NCI-H128 (cell line): ENCODE measurements at regions not wholly inside any gene's neighbourhood (a gene's known extent, or its start where the extent isn't known, plus 50 kb on each side); places are given as distances from the start of the nearest gene placed in this dataset.

Experiments
- DNase-seq: peaks from one replicate; lab custom pipeline; 2025; ENCODE audit not compliant: unreplicated experiment; lab: John Stamatoyannopoulos, UW

DNA sequence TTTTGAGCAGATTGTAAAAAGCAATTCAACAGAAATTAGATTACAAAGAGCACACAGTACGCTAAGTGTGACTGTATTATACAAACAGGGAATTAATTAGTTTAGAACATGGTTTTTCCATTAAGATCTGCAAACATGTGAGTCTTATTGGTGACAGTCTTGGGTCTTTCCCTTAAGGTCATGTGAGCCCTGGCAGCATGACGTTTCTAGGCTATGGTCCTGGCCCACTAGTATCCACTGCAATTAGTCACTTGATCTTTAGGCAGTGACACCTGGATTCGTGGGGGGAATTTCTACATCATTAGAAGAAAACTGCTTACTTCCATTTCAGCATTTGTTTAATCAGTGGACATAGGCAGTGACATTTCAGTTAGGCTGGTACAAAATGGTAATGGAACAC lies 360.2 kb upstream of the NR2F2 start:
- DNase-seq, result no peak

DNA sequence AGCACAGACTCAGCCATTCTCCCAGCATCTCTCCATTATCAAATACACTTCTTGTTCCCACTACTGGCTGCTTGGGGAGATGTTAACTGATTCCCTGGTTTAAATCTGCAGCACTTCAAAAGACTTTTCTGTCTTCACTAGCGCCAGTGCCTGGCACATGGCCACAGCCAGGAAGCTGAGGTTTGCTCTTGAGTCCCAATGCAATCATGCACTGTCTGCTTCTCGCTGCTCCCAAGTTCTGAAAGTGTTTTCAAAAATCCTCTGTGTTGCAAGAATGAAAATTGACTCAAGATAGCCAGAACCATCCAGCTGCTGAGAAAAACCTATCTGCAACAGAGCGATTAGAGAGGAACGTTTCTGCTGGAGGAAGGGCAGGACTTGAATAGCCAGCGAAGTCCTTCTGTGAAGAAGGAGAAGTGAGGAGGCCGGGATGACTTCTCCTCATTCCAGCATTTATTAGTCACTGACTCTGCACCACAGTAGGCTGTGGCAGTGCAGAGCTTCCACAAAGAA lies 358.4 kb upstream of the NR2F2 start:
- DNase-seq, result no peak

DNA sequence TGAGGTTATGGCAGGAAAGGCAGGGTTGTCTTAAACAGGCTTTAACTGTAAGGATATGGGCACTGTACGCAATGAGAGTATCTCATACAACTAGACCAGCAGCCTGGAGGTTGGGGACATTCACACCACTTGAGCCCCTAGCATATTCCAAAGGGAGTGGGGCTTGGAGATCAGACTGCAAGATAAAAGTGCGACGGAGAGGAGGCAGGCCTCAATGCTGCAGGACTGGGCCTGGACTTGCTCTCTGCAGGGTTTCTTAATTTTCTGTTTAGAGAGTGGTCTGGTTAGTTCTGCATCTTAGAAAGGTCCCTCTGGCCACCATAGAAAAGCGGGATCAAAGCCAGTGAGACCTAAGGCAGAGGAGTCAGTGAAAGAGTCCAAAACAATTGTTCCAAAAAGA lies 357.7 kb upstream of the NR2F2 start:
- DNase-seq, result no peak

DNA sequence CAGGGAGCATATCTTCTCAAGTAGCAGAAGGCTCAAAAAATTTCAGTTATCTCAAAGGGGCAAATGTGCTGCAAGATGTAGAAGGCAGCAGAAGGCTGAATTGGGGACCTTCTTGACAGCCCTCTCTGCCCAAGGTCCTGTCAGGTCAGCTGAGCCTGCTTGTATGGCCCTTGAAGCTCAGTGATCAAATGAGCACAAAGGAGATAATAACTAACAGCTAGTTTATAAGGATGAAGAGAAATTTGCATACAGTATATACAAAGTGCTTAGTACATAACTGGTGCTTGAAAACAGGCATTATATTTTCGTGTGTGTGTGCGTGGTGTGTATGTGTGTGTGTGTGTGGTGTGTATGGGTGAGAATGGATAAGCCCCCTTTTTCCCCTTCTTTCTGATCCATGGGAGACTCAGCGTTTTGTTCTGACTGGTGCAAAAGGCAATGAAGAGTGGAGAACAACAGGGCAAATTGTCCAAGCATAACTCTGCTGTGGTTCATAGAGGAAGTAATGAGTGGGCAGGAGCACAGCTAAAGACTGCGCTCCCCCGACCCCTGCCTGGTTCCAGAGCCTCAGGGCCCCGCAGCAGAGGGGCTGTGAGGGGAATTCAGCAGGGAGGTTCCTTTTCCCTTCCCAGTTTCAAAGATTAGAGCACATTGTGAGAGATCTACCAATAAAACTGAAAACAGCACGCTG lies 356.8 kb upstream of the NR2F2 start:
- DNase-seq, result no peak

DNA sequence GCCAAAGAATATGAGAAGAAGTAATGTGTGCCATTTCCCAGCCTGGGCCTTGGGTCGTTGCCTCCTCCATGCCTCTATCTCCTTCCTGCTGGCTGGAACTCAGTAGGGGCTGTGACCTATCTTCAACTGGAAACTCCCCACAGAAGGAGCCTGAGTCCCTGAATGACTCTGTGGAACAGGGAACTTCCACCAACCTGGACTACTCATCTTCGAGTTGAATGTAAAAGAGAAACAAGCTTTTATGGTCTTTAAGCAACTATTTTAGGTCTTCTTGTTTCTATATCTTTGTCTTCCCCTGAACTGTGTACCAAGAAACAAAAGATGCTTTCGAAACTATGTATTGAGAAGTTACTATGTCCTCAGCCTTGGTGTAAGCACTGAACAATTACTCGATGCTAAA lies 355.3 kb upstream of the NR2F2 start:
- DNase-seq, result no peak

DNA sequence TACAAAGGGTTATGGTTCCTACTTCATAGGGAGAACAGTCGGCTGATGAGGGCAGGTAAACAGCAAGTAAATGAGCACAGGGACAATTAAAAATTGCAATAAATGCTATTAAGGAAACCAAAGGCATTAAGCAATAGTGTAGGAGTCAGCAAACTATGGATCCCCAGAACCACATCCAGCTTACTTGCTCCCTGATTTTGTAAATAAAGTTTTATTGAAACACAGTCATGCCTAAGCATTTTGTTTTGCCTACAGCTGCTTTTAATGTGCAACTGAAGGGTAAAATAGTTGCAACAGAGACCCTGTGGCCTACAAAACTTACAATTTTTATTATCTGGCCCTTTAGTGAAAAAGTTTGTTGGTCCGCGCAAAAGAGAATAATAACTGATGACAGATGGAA lies 351.2 kb upstream of the NR2F2 start:
- DNase-seq, result no peak

DNA sequence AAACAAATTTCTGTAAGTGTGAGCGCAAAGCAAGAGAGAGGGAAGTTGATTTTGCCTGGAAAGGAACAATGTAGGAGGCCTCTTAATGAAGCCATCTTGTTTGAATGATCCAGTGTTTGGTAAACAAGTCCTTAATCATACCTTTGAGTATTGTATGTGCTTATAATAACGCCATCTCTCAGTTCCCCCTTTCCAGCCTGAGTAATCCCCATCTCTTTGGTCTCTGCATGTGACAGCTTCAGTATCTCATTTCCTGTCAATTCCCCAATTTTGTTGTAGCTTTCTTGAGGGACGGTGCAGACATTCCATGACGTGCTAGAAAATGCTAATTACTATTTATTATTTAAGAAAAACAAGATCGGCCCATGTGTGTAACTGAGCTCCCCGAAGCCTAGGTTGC lies 349.3 kb upstream of the NR2F2 start:
- no peak for DNase-seq

DNA sequence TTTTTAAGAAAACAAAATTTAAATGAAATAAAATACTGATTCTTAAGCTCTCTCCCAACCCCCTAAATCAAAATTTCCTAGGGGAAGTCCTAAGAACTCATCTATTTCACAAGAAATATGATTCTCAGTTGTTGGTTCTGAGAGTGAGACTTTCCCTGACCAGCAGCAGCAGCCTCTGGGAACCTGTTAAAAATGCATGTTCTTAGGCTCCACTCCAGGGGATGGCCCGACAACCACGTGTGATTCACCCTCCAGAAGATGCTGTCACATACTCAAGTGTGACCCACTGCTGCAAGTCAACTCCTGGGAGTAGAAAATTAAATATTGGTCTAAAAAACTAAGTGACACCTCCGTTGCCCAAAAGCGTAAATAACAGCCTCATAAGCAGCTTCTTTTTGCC lies 343.2 kb upstream of the NR2F2 start:
- no peak for DNase-seq

DNA sequence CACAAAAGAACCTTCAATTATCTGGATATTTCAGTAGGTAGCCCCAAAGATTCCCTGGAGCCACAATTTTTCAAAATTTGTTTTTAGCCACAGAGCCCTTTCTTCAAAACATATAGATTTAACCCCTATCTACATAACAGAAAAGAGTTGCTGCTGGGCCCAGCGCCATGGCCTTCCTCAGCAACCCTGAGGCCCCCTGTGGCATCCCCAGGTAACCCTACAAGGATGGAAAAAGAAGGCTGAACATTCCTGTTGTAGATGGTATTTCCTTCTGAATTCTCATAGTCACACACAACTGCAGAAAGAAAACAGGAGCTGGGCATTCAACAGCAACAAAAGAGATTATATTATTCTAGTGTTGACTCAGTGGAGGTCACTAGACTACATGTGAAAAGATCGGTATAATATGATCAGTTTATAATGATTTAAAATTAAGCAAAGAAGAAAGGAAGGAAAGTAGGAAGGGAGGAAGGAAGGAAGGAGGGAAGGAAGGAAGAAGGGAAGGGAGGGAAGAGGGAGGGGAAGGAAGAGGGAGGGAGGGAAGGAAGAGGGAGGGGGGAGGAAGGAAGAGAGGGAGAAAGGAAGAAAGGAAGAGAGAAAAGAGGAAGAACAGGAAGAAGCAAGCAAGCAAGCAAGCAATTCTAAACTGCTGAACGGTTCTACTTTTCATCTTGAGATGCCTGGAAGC lies 342.5 kb upstream of the NR2F2 start:
- DNase-seq, result no peak

DNA sequence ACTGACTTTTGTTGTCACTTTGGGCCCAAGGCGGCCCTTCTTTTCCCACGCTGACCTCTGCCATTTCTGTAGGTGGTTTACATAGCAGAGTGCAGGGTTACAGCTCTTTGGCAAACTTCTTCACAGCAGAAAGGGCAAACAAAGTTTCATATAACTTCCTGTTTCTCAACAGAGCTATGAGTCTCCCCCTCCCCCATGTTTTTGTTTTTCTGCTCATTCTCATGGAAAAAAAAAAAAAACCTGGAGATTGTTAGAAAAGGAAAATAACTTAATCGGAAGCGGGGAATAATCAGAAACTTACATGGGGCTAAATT lies 342.0 kb upstream of the NR2F2 start:
- DNase-seq, result no peak

DNA sequence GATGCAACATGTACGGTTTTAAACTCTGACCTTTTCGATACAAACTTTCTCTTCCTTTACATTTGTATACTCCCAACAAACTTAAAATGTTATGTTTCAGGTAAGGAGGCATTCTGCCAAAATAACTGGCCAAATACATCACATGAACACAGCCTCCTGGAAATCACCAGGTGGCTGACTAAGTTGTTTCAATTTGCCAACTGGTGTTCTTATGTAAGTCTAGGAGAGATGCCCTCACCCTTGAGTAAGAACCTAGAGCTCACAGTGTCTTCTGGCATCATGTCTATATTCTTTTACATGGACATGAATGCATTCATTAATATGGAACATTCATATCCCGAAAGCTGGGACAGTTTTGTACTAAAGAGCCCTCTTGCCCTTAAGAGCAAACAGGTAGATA lies 341.1 kb upstream of the NR2F2 start:
- no peak for DNase-seq

DNA sequence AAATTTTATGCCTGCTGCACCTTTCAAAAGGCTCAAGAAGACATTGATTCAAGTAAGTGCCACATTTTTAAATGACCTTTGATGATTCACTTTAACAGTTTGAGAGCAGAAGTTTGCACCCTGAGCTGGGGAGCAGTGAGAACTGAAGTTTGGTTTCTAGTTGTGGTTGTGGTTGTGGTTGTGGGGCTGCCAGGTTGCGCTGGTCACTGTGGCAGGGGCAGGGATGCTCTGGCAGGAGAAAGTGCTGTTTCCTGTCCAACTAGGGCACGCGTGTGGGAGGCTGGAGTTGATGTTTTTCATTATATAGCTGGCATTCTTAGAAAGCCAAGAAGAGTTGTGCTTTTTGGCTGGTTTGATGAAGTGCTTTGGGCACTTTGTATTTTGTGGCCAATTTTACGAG lies 339.7 kb upstream of the NR2F2 start:
- DNase-seq, result no peak

DNA sequence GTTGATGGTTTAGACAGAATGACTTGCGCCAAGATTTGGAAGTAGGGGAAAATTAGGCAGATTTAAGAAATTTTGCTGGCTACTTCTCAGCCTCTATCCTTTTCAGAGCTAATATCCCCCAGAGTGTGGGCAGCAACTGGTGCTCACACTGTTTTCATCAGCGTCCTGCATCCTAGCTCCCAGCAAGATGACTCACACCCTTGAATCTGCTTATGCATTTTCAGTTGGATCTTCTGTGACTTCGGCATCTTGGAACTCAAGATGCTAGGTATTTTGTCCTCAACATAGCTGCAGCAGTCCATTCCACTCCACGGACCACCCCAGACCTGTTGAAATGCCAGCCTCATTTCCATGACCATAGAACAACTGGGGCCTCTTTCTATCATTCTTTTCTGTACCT lies 336.1 kb upstream of the NR2F2 start:
- DNase-seq, result no peak

DNA sequence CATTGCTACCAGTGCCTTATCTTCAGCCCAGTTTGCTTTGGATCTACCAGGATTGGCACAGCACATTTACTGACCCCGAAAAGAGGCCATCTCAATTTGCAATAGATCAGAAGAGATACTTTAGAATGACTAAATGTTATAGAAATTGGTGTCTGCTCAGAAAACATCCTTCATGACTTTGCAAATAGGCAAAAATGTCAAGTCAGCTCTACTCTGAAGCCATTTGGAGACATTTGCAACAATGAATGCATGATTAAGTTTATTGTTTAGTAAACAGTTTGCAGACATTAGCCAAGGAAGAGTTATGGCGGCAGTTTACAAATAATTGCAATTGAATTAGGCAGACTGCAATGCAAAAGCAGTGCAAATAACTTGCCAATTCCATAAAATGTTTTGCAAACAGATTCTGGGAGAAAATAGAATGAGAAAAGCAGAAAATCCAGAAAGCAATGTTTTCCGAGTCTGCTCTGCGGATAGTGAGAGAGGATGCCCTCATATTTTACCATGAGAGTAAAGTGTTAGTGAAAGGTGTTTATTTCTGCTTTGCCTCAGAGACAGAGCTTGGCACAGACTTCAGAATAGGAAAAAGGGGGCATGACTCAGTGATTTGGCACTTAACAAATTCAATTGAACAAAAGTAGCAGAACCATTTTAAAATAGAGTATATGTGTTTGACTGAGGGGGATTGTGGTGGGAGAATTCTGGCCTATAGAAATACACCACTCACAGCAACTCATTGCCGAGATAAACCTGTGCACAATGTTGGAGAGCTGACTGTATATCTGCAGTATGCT lies 334.9 kb upstream of the NR2F2 start:
- no peak for DNase-seq

DNA sequence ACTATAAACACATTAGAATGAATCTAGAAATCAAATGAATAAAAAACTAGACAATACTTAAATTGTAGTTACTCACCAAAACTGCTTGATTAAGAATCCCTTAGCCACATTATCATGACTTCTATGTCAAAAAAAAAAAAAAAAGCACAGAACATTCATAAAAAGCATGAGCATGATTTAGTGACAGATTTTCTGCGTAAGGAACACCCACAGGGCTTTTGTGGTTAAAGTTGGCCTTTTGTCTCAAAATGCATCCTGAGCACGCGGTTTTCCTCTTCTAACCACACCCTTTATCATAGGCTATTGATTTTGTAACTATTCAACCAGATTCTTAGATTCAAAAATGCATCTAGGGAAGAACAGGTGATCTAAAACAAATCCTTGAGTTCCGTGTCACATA lies 334.0 kb upstream of the NR2F2 start:
- DNase-seq, result no peak

DNA sequence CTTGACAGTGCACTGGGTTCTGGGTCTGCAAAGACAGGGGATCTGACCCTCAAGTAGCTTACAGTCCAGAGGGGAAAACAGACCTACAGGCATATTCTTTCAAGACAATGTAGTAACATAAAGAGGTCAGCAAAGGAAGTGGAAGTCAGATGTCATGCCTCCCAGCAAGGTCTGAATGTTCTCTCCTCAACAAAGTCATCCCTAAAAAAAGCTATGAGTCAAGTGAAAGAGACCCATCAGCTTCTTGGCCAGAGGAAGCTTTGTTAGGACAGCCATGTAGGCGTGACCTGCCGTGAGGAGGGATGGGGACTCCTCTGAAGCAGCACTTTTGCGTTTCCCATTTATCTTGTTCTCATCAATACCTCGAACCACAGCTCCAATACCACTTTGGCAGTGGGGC lies 331.6 kb upstream of the NR2F2 start:
- no peak for DNase-seq

DNA sequence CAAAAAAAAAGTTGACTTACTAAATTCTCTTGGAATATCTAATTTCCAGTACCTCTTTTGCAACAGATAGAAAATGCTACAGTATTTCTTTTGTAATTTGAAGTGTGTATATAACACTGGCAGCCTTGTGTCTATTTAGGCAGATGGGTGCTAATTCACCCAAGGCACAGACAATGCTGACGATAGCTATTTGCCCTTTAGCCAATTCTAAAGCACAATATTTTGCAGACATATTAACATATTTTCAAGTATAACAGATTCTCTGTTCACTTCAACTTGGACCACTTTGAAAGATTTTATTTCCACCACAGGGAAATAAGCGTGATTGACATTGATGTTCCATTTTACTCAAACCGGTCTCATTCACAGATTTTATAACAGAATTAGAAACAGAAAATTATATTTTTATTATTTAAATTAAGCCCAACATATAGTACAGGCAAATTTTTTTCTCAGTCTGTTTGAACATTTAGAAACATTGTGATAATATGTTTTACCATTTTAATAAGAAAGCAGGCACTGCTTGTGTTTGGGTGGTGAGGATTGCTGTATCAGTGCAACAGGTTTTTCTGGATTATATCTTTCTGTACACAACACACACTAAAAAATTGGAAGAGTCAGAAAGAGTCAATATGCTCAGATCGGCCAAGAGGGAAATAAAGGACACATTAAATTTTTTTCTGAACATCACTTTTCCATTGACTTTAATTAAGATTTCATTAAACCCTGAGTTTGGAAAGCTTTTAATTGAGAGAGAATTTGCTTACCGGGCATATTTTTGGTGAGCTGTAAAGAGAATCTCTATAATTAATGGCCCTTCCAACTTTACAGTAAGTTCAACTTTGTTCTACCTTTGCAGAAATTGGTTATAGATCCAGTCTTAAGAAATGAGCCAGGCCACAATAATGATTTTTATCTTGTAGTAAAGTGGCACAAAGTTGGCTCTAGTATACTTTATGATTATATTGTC lies 327.3 kb upstream of the NR2F2 start:
- DNase-seq, result no peak

DNA sequence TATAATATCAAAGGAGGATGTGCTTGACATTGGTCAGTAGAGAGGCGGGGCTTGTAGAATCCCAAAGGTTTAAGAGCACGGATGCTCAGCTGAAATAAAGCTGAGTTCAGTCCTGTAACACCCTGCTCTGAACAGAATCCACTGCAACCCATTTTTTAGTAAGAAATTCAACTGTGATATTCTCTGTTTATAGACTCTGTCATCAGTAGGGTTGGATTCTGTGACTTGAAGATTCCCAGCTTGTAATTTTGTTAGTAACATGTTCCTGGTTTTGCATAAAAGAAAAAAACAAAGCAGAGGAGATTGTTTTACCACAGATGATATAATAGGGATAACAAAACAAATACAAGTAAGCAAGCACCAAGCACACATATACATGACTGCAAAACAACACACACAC lies 324.6 kb upstream of the NR2F2 start:
- no peak for DNase-seq

DNA sequence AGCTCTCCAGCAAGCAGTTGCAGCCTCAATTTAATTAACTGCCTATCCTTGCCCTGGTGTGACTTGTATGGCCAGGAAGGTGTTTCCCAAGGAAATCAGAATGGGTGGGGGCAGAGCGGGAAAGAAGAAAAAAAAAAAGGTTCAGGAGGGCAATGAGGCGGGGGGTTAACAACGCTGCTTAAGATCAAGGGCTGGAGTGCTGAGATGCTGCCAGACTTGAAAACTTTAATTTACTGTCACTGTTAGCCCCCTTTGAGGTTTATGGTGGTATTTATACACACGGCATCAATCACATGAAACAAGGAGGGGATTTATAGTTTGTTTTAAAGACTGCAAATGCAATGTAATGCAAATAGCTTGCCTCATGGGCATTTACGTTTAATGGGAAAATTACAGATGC lies 319.4 kb upstream of the NR2F2 start:
- DNase-seq, result no peak

DNA sequence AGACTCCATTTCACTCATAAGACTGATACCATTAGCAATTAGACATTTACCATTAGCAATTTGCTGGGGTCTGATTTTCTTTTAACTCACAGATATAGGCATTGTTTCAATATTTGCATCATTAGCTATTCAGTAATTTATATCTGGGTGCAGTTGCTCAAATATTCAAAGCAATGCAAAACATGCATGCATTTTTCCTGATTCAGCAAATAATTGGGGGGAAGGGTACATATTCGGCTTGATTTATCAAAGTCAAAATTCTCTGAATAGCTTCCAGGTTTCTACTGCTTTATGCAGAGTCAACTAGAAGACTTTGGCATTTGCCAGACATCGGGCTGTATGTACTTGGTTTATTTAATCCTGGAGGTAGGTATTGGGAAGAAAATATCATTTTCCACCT lies 315.6 kb upstream of the NR2F2 start:
- DNase-seq, result no peak

DNA sequence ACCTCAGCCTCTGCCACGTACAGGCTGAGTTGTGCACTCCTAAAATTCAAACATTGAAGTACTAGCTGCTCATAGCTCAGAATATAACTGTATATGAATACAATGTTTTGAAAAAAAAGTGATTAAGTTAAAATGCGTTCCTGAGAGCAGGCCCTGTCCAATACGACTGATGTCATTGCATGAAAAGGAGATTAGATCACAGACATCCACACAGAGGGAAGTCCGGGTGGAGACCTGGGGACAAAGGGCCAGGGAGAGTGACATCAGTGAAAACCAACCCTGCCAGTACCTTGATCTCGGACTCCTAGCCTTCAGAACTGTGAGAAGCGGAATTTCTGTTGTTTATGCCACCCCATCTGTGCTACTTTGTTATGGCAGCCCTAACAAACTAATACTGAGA lies 311.4 kb upstream of the NR2F2 start:
- DNase-seq, result no peak
